Stimulated activated CD8-positive, alpha-beta memory T cell treated with anti-CD3 and anti-CD28 coated beads, Interleukin-15, amount 100 ng/mL, for 48 hours (primary cell): ENCODE measurements at regions not wholly inside any gene's neighbourhood (a gene's known extent, or its start where the extent isn't known, plus 50 kb on each side); places are given as distances from the start of the nearest gene placed in this dataset.
"Not testable (repeated sequence)": the region's sequence is repeated elsewhere in the genome, so short reads cannot be mapped to it uniquely, and the experiment has no call there.

Source experiments
- DNase-seq, 2 donors: peaks; one replicate each; pipeline ENCODE4 v3.0.0-alpha.2; 2020; ENCODE audit warnings: low read depth in 2 of 2

GRCh38 chr6:141248021-141248799, 884.5 kb upstream of the GJE1 start:
- no peak for DNase-seq

GRCh38 chr6:141244366-141244765, 888.4 kb upstream of the GJE1 start:
- DNase-seq = no peak

- no peak for DNase-seq
Observed at GRCh38 chr6:141242957-141243356, 889.8 kb upstream of the GJE1 start.

GRCh38 chr6:141229296-141229695, 903.4 kb upstream of the GJE1 start:
- no peak for DNase-seq

- DNase-seq = no peak
Observed at GRCh38 chr6:141218583-141218982, 914.1 kb upstream of the GJE1 start.

DNA sequence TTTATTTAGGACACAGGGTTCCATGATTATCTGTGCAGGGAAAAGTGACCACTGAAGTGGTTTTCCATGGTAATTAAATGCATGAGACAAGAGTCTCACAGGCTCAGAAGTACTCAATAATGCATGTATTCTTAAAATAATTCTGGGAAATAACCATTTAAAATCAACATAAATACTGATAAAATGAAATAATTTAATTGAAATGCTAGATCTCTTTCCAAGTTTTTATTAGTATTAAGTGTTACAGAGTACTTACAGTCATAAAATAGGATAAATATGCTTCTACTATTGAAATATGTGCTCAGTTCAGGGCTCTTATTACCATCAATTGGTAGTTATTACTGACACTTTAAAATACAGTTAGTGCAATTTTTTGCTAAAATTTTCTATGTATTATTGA, 916.0 kb upstream of the GJE1 start:
- no peak for DNase-seq

- DNase-seq = no peak
Observed at GRCh38 chr6:141212296-141212695, 920.4 kb upstream of the GJE1 start.

DNA sequence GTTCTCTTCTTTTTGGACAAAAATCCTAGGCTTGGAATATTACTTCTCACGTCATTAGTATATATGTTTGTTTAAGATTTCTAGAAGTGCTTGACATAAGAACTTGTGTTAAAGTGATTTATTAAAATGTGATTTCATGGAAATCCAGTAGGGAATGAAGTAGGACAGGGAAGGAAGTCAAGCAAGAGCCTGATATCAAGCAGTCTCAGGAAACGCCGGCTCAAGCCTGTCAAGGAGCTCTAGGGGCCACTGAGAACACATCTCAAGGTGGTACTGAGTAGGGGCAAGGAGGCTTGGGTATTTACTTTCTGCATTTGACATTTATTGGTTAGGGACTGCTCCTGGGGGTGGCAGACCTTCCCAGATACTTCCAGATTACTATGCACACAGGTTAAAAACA, 920.9 kb upstream of the GJE1 start:
- no peak for DNase-seq

GRCh38 chr6:141210901-141211300, 921.8 kb upstream of the GJE1 start:
- no peak for DNase-seq

GRCh38 chr6:141209890-141210289, 922.8 kb upstream of the GJE1 start:
- DNase-seq = no peak

DNA sequence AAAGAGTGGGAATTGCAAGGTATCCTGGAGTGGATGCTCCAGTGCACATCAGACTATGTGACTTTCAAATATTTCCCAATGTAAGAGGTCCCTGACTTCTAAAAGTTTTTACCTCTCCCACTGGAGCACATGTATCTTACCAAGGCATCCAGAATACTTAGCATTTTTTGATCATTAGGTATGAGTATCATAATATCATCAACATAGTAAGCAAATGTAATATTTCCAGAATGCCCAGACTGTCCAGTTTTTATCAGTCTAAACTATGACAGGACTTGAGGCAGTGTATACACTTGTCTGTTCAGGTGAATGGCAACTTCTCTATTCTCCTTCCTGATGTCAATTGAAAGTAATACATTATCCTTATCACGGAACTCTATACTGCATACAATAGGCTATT, 924.6 kb upstream of the GJE1 start:
- no peak for DNase-seq

DNA sequence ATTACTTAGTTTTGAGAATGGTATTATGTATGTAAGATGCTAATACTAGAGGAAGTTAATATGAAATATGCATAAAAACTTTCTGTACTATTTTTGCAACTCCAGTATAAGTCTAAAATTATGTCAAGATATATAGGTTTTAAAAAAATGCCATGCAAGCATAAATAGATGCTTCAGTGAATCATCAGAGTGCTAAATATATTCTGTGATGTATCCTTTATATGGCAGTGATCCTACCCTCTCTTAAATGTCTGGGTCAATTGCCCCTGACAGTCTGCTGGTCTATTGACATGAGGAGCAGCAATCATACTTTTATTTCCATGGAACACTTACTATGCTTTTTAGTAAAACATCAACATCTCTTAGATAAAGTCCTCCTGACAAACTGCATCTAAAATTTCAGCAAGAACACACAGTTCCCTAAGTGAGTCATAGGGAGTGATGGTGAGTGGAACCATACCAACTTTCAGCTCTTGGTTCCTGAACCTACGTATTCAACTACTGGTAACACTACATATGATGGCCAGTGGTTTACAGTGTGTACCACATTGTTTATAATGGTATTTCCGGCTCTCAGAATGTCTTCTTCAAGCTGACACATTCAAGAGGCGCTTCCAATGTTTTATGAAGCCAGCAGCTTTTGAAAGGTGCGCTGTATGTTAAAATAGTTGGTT, 928.7 kb upstream of the GJE1 start:
- DNase-seq = no peak

DNA sequence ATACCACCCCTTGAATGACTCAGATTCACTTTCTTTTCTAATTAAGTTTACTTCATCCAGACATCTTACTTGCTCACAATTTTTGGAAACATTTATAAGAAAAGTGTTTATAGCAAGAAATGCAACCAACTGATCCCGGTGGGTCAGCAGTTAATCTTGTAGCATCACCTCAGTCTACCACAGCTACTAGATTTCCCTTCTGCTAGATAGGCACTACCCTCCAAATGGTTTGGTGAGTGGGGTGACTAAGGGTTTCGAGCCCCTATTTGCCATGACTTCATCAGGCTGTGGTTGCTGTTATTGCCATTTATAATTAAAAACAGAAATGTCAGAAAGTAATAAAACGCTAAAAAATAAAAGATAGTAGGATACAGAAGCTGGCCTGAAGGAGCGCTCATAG, 930.1 kb upstream of the GJE1 start:
- DNase-seq = no peak

- no peak for DNase-seq
Observed at GRCh38 chr6:141199074-141199473, 933.7 kb upstream of the GJE1 start.

- DNase-seq = no peak
Observed at GRCh38 chr6:141195251-141195832, 937.4 kb upstream of the GJE1 start.

GRCh38 chr6:141183368-141183767, 949.4 kb upstream of the GJE1 start:
- DNase-seq = no peak

- DNase-seq = not testable (repeated sequence)
Observed at GRCh38 chr6:141175458-141175857, 957.3 kb upstream of the GJE1 start.

GRCh38 chr6:141174932-141175331, 957.8 kb upstream of the GJE1 start:
- no peak for DNase-seq

- no peak for DNase-seq
Observed at GRCh38 chr6:141173529-141173928, 959.2 kb upstream of the GJE1 start.

GRCh38 chr6:141169419-141169818, 963.3 kb upstream of the GJE1 start:
- DNase-seq = no peak

GRCh38 chr6:141167945-141168344, 964.8 kb upstream of the GJE1 start:
- DNase-seq = no peak

DNA sequence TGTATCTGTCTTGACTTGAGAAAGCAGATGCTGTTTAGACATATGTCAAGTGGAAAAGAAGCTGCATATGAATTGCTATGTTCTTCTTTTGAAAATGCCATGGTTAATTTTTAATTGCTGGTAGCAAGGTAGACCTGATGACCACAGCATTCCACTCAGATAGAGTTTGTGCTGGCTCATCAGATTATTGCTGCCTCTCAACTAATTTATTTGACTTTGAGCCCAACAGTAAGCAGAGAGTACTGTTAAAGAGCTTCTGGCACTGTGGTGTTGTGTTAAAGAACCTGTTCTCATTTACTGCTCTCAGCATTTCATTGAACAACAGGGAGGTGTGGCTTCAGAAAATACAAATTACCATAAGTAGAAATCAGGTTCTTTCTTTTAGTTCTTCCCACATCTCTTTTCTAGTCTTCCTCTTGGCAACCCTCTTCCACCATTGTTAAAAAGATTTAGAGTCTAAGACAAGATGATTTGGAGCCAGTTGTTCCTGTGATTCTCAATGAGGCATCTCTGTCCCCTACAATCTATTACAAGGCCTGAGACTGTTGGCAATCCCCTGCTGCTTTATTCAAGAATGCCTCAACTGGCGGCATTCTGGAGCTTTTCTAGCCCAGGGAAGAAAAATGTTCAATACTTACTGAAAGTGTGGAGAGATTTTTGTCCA, 967.6 kb upstream of the GJE1 start:
- no peak for DNase-seq
